GM21381 (cell line): ENCODE measurements at regions not wholly inside any gene's neighbourhood (a gene's known extent, or its start where the extent isn't known, plus 50 kb on each side); places are given as distances from the start of the nearest gene placed in this dataset.
A peak's percentile ranks its signal among the peaks of the same experiment; 100 is the strongest.
"Not testable (repeated sequence)": the region's sequence is repeated elsewhere in the genome, so short reads cannot be mapped to it uniquely, and the experiment has no call there.

Experiments used
- ATAC-seq: cut with Tn5 transposase; IDR thresholded peaks from one replicate; pipeline ENCODE4 v1.9.1; 2021; ENCODE audit warnings: mild to moderate bottlenecking, moderate library complexity; ENCODE audit not compliant: unreplicated experiment

DNA sequence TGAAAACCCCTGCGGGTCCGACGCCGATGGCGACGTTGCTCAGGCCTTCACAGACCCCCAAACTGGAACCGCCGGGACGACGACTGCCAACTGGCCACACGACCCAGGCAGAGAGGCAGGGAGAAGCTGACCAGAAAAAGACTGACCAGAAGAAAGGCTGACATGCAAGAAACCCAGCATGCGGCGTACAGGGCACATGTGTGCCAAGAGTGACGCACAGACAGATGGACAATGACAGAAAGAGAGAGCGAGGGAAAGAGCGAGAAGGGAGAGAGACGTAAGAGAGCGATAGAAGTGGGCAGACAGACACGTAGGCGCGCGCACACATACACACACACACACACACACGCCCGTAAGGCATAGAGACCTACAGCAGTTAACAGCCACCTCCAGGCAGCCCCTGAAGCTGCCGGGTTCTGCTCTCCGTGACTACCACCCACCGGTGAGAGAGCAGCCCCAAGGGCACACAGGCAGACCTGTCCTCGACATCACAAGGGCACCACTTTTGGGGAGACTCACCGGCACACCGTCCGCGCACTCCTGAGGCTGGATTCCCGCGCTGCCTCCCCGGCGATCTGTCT lies 67.2 kb upstream of the ZNF527 start:
- no peak for ATAC-seq

DNA sequence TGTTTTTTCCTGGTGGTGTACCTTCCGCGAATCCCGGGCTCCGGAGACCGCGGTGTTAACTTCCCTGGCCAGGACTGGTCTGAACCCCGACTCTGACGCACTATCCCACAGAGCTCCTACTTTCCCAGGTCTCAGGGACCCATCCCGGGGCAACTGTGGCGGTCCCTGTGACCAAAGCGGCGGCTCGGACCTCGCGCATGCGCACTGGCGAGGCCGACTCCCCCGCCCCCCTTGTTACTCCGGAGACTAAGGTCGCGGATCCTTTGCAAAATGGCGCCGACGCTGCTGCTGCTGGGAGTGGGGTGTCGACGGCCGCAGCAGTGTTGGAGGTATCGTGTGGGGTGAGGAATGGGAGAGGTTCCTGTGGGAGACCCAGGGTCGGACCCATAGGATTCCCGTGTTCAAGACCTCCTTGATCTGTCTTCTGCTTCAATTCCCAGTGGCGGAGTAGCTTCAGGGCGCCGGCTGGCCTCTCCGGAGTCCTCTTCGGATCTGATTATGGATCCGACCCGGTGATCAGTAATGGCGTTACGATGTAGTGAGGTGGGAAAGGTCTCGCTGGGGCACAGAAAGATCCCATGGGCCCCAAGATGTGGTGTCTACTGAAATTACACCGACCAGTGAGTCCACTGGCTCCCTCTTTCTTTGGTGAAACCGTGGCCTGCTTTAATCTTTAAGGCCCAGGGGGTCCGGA lies 66.6 kb upstream of the ZNF527 start:
- no peak for ATAC-seq

DNA sequence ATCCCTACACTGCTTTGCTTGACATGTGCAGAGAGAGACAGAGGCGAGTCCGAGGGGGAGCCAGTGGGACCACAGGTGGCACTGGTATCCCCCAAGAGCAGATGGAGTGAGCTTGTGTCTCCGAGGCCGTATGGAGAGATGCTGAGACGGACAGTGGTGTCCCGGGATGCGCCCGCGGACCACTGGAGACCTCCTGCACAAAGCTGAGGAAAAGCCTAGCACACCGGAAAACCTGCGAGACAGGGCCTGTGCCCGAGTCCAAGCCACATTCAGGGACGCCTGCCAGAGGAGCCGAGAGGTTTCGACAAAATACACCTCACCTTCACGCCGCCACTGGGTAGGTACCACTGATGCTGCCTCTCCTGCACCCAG lies 66.0 kb upstream of the ZNF527 start:
- ATAC-seq: no peak

DNA sequence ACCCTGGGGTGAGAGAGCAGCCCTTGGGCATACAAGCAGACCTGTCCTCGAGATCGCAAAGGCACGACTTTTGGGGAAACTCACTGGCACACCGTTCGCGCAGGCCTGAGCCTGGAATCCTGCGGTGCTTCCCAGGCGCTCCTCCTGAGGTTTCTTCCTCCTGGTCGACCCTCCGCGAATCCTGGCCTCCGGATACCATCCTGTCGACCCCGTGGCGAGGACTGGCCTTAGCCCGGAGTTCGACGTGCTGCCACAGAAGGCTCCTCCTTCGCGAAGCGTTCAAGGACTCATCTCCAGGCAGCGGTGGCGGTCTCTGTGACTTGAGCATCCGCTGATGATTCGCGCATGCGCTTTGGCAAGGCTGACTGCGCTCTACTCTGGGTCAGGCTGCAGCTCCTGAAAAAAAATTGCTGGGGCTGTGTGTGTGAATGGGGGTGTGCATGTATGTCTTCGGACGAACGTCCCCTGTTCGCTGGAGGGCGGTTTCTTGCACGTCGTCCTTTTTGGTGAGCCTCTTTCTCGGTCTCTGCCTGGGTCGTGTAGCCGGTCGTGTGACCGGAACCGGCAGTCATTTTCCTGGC lies 64.4 kb upstream of the ZNF527 start:
- no peak for ATAC-seq

DNA sequence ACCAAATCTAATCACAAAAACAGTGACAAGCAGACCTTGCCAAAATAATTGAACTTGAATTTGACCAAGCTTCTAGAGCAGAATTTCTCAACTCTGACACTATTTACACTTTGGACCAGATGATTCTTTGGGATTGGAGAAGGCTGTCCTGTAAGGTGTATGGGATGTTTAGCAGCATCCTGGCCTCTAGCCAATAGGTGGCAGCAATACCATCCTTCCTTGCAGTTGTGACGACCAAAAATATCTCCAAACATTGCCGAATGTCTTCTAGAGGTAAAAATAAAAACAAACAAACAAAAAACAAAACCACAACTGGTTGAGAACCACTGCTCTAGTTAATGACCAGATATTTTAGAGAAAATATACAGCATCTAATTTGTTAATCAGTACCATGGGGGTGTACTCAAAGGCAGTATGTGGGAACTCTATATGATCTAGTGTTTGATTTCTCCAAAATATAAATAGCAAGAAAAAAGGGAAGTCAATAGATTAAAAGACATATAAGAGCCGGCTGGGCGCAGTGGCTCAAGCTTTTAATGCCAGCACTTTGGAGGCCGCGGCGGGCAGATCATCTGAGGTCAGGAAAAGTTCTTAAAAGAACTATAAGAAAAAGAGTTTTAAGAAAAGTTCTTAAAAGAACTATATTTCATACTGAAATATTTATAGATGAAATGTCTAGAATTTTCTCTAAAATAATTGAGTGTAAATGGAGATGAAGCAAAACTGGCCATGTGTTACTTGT lies 60.9 kb upstream of the ZNF527 start:
- ATAC-seq: no peak

DNA sequence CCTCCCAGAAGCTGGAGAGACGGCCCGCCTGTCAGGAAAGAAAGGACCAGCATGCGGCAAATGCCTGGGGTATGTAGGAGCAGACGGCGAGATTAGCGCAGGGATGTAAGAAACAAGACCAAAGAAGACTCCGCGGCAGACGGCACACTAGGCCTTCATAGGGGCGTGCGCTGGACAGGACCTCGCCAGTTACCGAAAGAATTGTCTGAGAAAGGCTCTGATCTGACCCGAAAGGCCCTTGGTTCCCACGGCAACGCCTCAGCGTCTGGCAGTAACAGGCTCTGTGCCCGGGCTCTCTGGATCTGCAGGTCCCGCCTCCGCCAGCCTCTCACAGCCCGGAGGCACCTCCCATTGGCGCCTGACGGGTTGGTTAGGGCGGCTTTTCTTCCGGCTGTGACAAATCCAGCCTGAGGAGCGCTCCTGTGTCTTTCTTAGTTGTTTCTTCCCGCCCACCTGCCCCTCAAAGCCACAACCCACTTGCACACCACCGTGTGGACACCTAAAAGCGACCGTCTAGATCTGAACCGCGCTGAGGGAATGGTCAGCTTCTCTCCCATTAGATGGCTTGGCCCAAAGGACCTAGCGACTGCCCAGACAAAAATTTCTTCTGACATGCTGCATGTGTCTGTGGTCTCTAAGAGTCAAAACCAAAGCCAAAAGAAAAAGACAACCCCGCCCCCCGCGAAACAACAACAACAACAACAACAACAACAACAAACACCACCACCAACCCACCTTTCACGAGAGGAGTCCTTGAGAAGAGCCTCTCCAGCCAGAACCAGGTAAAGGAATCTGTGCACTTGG lies 58.2 kb upstream of the ZNF527 start:
- not testable (repeated sequence) for ATAC-seq

DNA sequence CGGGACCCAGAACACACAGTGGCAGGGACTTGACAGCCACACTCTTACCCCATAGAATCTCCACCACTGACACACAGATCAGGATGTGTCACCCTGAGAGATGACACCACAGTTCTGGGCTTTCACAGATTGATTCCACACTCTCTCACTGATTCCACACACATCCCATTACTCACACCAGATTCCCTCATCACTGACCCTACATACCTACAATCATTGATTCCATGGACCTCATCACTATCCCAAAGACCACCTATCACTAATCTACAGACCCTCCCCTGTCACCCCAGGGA lies 57.6 kb upstream of the ZNF527 start:
- ATAC-seq: no peak

DNA sequence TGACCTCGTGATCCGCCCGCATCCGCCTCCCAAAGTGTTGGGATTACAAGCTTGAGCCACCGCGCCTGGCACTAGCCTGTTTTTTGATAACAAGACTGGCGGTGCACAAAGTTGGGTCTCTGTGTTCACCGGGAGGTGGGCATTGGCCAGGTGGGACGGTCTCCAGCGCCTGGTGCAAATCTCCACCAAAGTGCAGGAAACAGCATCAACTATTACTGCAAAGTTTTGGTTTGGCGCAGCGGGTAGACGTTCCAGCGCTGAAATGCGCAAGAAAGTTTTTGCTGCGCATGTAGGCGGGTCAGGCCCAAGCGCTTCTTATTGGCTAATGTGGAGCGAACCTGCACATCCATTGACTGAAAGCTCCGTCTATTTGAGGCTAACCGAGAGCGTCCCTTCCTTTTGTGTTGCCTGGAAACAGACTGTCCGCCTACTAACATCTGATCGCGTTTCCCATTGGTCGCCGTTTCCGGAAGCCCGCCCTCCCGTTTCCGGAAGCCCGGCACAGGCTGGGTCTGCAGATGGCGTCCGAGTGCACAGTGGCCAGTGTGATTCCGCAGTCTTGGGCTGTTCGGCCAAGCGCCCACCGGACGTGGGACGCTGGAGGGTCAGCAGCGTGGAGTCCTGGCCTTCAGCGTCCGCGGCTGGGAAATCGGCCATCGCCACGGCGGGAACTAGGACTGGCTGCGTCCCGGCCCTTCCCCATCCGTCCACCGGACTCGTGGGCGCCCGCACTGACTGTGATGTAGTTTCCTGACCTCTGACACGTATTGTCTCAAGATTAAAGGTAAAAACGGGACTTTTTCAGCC lies 53.3 kb upstream of the ZNF527 start:
- ATAC-seq: peak; percentile 94

DNA sequence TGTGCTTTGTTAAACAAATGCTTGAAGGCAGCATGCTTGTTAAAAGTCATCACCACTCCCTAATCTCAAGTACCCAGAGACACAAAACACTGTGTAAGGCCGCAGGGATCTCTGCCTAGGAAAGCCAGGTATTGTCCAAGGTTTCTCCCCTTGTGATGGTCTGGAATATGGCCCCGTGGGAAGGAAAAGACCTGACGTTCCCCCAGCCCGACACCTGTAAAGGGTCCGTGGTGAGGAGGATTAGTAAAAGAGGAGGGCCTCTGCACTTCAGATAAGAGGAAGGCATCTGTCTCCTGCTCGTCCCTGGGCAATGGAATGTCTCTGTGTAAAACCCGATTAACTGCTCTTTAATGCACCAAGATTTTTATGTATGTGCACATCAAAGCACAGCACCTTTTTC lies 49.9 kb upstream of the ZNF527 start:
- not testable (repeated sequence) for ATAC-seq
